ENCODE measurements at regions not wholly inside any gene's neighbourhood (a gene's known extent, or its start where the extent isn't known, plus 50 kb on each side); places are given as distances from the start of the nearest gene placed in this dataset.

- no peak for TF ChIP-seq FOSL1 (IDR thresholded peaks at IDR 0.05; ENCODE audit: insufficient read depth, low read depth, low read length)
- no peak for TF ChIP-seq RXRA (IDR thresholded peaks at IDR 0.05; ENCODE audit: insufficient read depth, low read depth, low read length)
- no peak for TF ChIP-seq MAFK (IDR thresholded peaks at IDR 0.05; ENCODE audit: low read depth, low read length)
- TF ChIP-seq BCL11A (IDR thresholded peaks at IDR 0.05; ENCODE audit: low read depth in 2 of 2, low read length in 2 of 2) = no peak
- TF ChIP-seq TAF1 (IDR thresholded peaks at IDR 0.05; ENCODE audit: low read depth, low read length) = no peak
- TF ChIP-seq EP300 (IDR thresholded peaks at IDR 0.05; ENCODE audit: borderline replicate concordance in 1 of 2, low read depth in 2 of 2, low read length in 2 of 2) = no peak
Measured at GRCh38 chr5:62198421-62198820, 107.6 kb upstream of the KIF2A start (continued).
